H1 (cell line): ENCODE measurements at regions not wholly inside any gene's neighbourhood (a gene's known extent, or its start where the extent isn't known, plus 50 kb on each side); places are given as distances from the start of the nearest gene placed in this dataset.

Source experiments
- CTCF ChIA-PET: fragments of 300-600 bp; sonication (Branson Sonifier 250); formaldehyde crosslinking; loops from one replicate; lab custom pipeline; 2021; ENCODE audit not compliant: partially characterized antibody; lab: Charles Lee
- POLR2A ChIA-PET: fragments of 300-600 bp; sonication (Branson Sonifier 250); formaldehyde crosslinking; loops from one replicate; lab custom pipeline; 2021; ENCODE audit warnings: inconsistent platforms; ENCODE audit not compliant: partially characterized antibody; lab: Charles Lee
- DNase-seq, 2 experiments: peaks; one replicate each; pipeline versions ENCODE4 v3.0.0 to v3.0.0-alpha.2; 2010 to 2022; ENCODE audit warnings: low spot score in 2 of 2, low read depth in 1 of 2, mixed read lengths in 1 of 2
- FAIRE-seq: peaks from 2 replicates; lab custom pipeline; 2011; peaks lifted over from hg19 to GRCh38; lab: Jason Lieb, UNC
- H2AFZ ChIP-seq: 2 replicates; pipeline ENCODE4 v1.8.1; 2012; ENCODE audit warnings: low read length, inconsistent platforms
- H2AK5ac ChIP-seq: 2 replicates; pipeline ENCODE4 v1.6.1; 2013; ENCODE audit warnings: low read depth, low read length
- H2BK120ac ChIP-seq: replicated peaks from 2 replicates; pipeline ENCODE3; 2013; ENCODE audit warnings: low read depth, low read length, inconsistent platforms
- H2BK12ac ChIP-seq: 2 replicates; pipeline ENCODE4 v1.6.1; 2013; ENCODE audit warnings: low read depth, low read length
- H2BK15ac ChIP-seq: 2 replicates; pipeline ENCODE4 v1.6.1; 2013; ENCODE audit warnings: low read length
- H2BK20ac ChIP-seq: 2 replicates; pipeline ENCODE4 v1.6.1; 2013; ENCODE audit warnings: low read length
- H2BK5ac ChIP-seq: 2 replicates; pipeline ENCODE4 v1.6.1; 2013; ENCODE audit warnings: low read depth, low read length
- H3K14ac ChIP-seq: 2 replicates; pipeline ENCODE4 v1.6.1; 2013; ENCODE audit warnings: inconsistent platforms; ENCODE audit not compliant: insufficient read length
- H3K18ac ChIP-seq: 2 replicates; pipeline ENCODE4 v1.6.1; 2013; ENCODE audit warnings: low read length; ENCODE audit errors: extremely low read depth
- H3K23ac ChIP-seq: 2 replicates; pipeline ENCODE4 v1.6.1; 2013; ENCODE audit warnings: inconsistent platforms; ENCODE audit not compliant: insufficient read length
- H3K23me2 ChIP-seq: 2 replicates; pipeline ENCODE4 v1.6.1; 2013; ENCODE audit warnings: low read depth, low read length
- H3K27ac ChIP-seq: 2 replicates; pipeline ENCODE4 v1.6.1; 2011; ENCODE audit warnings: low read depth, low read length, inconsistent platforms
- H3K27me3 ChIP-seq, 4 experiments: replicated peaks in 1 of 4; 1 replicate in 1 of 4; 2 replicates in 3 of 4; pipeline versions ENCODE4 v1.6.1 to v1.8.1; 2011 to 2013; ENCODE audit warnings: low read length in 3 of 4, mild to moderate bottlenecking in 3 of 4, inconsistent platforms in 2 of 4, mixed read lengths in 2 of 4, moderate library complexity in 1 of 4; ENCODE audit not compliant: control insufficient read depth in 3 of 4, insufficient read depth in 3 of 4; ENCODE audit errors: extremely low read depth in 1 of 4
- H3K36me3 ChIP-seq, 4 experiments: 2 replicates each; pipeline versions ENCODE4 v1.6.1 to v1.8.1; 2011 to 2013; ENCODE audit warnings: mild to moderate bottlenecking in 4 of 4, low read length in 3 of 4, moderate library complexity in 2 of 4, control low read depth in 1 of 4, inconsistent platforms in 1 of 4; ENCODE audit not compliant: insufficient read depth in 4 of 4, control insufficient read depth in 2 of 4
- H3K4ac ChIP-seq: replicated peaks from 2 replicates; pipeline ENCODE3; 2013; ENCODE audit warnings: low read length, low read depth, mixed read lengths, inconsistent platforms; ENCODE audit not compliant: insufficient read length
- H3K4me1 ChIP-seq, 4 experiments: replicated peaks in 1 of 4; 1 replicate in 1 of 4; 2 replicates in 3 of 4; pipeline versions ENCODE4 v1.6.1 to v1.8.1; 2011 to 2013; ENCODE audit warnings: low read length in 3 of 4, inconsistent platforms in 2 of 4, mixed read lengths in 1 of 4; ENCODE audit not compliant: insufficient read depth in 4 of 4, control insufficient read depth in 3 of 4
- H3K4me2 ChIP-seq, 2 experiments: 2 replicates each; pipeline versions ENCODE4 v1.6.1 to v1.8.1; 2011 to 2013; ENCODE audit warnings: low read depth in 2 of 2, low read length in 2 of 2, control low read depth in 1 of 2, inconsistent platforms in 1 of 2, mild to moderate bottlenecking in 1 of 2; ENCODE audit not compliant: insufficient read depth in 1 of 2
- H3K4me3 ChIP-seq, 4 experiments: fragments of 200-600, 300-600 bp in 1 of 4; sonication (generic), shearing (Covaris generic), sonication (Bioruptor Twin) in 1 of 4; 2 replicates each; pipeline versions ENCODE4 v1.5.1 to v1.8.1; 2011 to 2016; ENCODE audit warnings: low read length in 4 of 4, low read depth in 3 of 4, control low read depth in 2 of 4, inconsistent platforms in 2 of 4, mild to moderate bottlenecking in 2 of 4, mixed read lengths in 1 of 4, moderate library complexity in 1 of 4; ENCODE audit not compliant: insufficient read depth in 2 of 4; ENCODE audit errors: extremely low read depth in 1 of 4
- H3K56ac ChIP-seq: replicated peaks from 2 replicates; pipeline ENCODE3; 2013; ENCODE audit warnings: low read depth, mild to moderate bottlenecking, mixed read lengths, low read length, inconsistent platforms; ENCODE audit not compliant: insufficient read length
- H3K79me1 ChIP-seq: 2 replicates; pipeline ENCODE4 v1.6.1; 2013; ENCODE audit warnings: low read depth, low read length, control low read depth
- H3K79me2 ChIP-seq, 2 experiments: 2 replicates each; pipeline versions ENCODE4 v1.6.1 to v1.8.1; 2012 to 2013; ENCODE audit warnings: low read length in 2 of 2, mild to moderate bottlenecking in 2 of 2, inconsistent platforms in 1 of 2; ENCODE audit not compliant: insufficient read depth in 2 of 2, control insufficient read depth in 1 of 2
- H3K9ac ChIP-seq, 4 experiments: replicated peaks in 1 of 4; 1 replicate in 1 of 4; 2 replicates in 3 of 4; pipeline versions ENCODE4 v1.6.1 to v1.8.1; 2011 to 2013; ENCODE audit warnings: low read depth in 3 of 4, low read length in 3 of 4, control low read depth in 2 of 4, mild to moderate bottlenecking in 2 of 4, moderate library complexity in 2 of 4, inconsistent platforms in 1 of 4; ENCODE audit errors: extremely low read depth in 1 of 4
- H3K9me3 ChIP-seq, 2 experiments: 2 replicates each; pipeline versions ENCODE4 v1.6.1 to v1.8.1; 2012 to 2013; ENCODE audit warnings: mild to moderate bottlenecking in 2 of 2, moderate library complexity in 2 of 2, control low read depth in 1 of 2, inconsistent platforms in 1 of 2, low read depth in 1 of 2, low read length in 1 of 2, mixed read lengths in 1 of 2; ENCODE audit not compliant: insufficient read depth in 2 of 2
- H4K20me1 ChIP-seq, 2 experiments: replicated peaks in 1 of 2; 2 replicates each; pipeline versions ENCODE3 to v1.8.1; 2011 to 2013; ENCODE audit warnings: inconsistent platforms in 2 of 2, low read length in 2 of 2, mild to moderate bottlenecking in 1 of 2; ENCODE audit not compliant: insufficient read depth in 2 of 2, control insufficient read depth in 1 of 2
- H4K5ac ChIP-seq: 2 replicates; pipeline ENCODE4 v1.6.1; 2013; ENCODE audit warnings: low read length, low read depth, mixed read lengths, inconsistent platforms; ENCODE audit not compliant: insufficient read length
- H4K8ac ChIP-seq: 2 replicates; pipeline ENCODE4 v1.8.0; 2013; ENCODE audit warnings: mild to moderate bottlenecking, moderate library complexity, low read length, inconsistent platforms; ENCODE audit not compliant: insufficient read depth; ENCODE audit errors: extremely low read depth
- H4K91ac ChIP-seq: replicated peaks from 2 replicates; pipeline ENCODE3; 2013; ENCODE audit warnings: low read length, mixed read lengths, inconsistent platforms; ENCODE audit not compliant: insufficient read length
- BCL11A ChIP-seq, 2 experiments: IDR thresholded peaks; one replicate each; pipeline ENCODE4 v1.6.1; 2011; ENCODE audit warnings: low read depth in 2 of 2, low read length in 2 of 2, mild to moderate bottlenecking in 2 of 2
- CBX5 ChIP-seq: fragments of 300-800, 300-1000 bp; sonication (generic); IDR thresholded peaks from 2 replicates; pipeline ENCODE4 v1.7.1; 2016; ENCODE audit warnings: antibody characterized with exemption, low read length, low read depth
- EP300 ChIP-seq, 2 experiments: IDR thresholded peaks; 1 replicate in 1 of 2; 2 replicates in 1 of 2; pipeline ENCODE4 v1.6.1; 2011 to 2012; ENCODE audit warnings: low read depth in 2 of 2, low read length in 2 of 2, mild to moderate bottlenecking in 2 of 2, borderline replicate concordance in 1 of 2, inconsistent platforms in 1 of 2, moderate library complexity in 1 of 2
- FOSL1 ChIP-seq: IDR thresholded peaks from 2 replicates; pipeline ENCODE4 v1.6.1; 2011; ENCODE audit warnings: mild to moderate bottlenecking, low read depth, low read length, moderate library complexity; ENCODE audit not compliant: insufficient read depth
- KDM4A ChIP-seq: IDR thresholded peaks from one replicate; pipeline ENCODE4 v1.7.1; 2012; ENCODE audit warnings: low read depth, mild to moderate bottlenecking, moderate library complexity, low read length, inconsistent platforms; ENCODE audit not compliant: severe bottlenecking
- MAFK ChIP-seq: IDR thresholded peaks from 2 replicates; pipeline ENCODE4 v1.6.1; 2012; ENCODE audit warnings: low read depth, mild to moderate bottlenecking, improper control_type of control experiment, low read length
- NANOG ChIP-seq: IDR thresholded peaks from 2 replicates; pipeline ENCODE4 v1.6.1; 2011; ENCODE audit warnings: low read length, low read depth, mild to moderate bottlenecking, inconsistent platforms; ENCODE audit not compliant: insufficient read depth, poor library complexity, severe bottlenecking
- RXRA ChIP-seq: IDR thresholded peaks from 2 replicates; pipeline ENCODE4 v1.6.1; 2011; ENCODE audit warnings: low read depth, mild to moderate bottlenecking, low read length, moderate library complexity; ENCODE audit not compliant: insufficient read depth
- SP1 ChIP-seq: IDR thresholded peaks from 2 replicates; pipeline ENCODE4 v1.6.1; 2011; ENCODE audit warnings: low read depth, low read length
- WGBS, 2 experiments: shearing (Covaris generic) in 1 of 2; methylation state at CpG; one replicate each; pipeline versions ENCODE4 v1.1.6 to v1.1.7; 2013 to 2015; ENCODE audit warnings: low lambda C conversion rate in 2 of 2, mixed read lengths in 2 of 2, inconsistent platforms in 1 of 2, low coverage in 1 of 2, missing lambda C conversion rate in 1 of 2; ENCODE audit not compliant: insufficient replicate concordance in 2 of 2, insufficient coverage in 1 of 2, insufficient read length in 1 of 2; ENCODE audit errors: extremely low coverage in 1 of 2, missing lambda C conversion rate in 1 of 2; 5-methylcytosine and 5-hydroxymethylcytosine counted together
- TF ChIP-seq, protein P1 (sequence below): IDR thresholded peaks from 2 replicates; pipeline ENCODE4 v1.6.1; 2012; ENCODE audit warnings: inconsistent platforms

- Histone ChIP-seq H3K23me2 (no peaks in the 10 kb centered on the region), H3K4me3 (peak overlapping the region in 1 of 4 experiments; percentile 27; a peak in 1 of 8 replicates), H3K23ac (no peak overlapping the region), H2BK20ac (no peak overlapping the region), H3K36me3 (no peaks in the 10 kb centered on the region), H3K79me2 (no peaks in the 10 kb centered on the region), H4K91ac (no peak overlapping the region), H2BK12ac (peak overlapping the region; percentile 71; the same call in 1 of the 2 replicates), H4K5ac (no peak overlapping the region), H2AFZ (no peak overlapping the region), H3K14ac (no peak overlapping the region), H2AK5ac (no peak overlapping the region), H4K20me1 (no peaks in the 10 kb centered on the region), H3K4me2 (peak overlapping the region; percentile 45 to 48), H2BK120ac (peak overlapping the region; percentile 29), H3K18ac (no peak overlapping the region; the same call in 1 of the 2 replicates), H3K56ac (no peak overlapping the region), H3K4me1 (peaks cover 0 to 16% (median 4%) of the 10 kb centered on the region in 4 experiments; a peak in 3 of 7 replicates), H3K27me3 (no peaks in the 10 kb centered on the region), H2BK15ac (no peak overlapping the region), H3K27ac (no peak overlapping the region), H3K9me3 (peaks cover 10 to 16% of the 10 kb centered on the region in 2 experiments; a peak in 3 of 4 replicates), H2BK5ac (0 out of 2 replicates have a peak overlapping the region, but pooled peaks have one; percentile 24), H4K8ac (no peak overlapping the region), H3K79me1 (no peaks in the 10 kb centered on the region), H3K4ac (no peak overlapping the region), H3K9ac (no peak overlapping the region)
- 22% methylated on average over 10 of the region's 10 CpGs; no CpG with 5 or more reads in 1 of the 2 experiments for WGBS, 2 experiments
- ChIA-PET POLR2A (interaction anchor here (0.7 kb wide), 1 partner anchor 27 kb away, joined by 4 read pairs; no protein-coding TSS in a partner anchor), CTCF (interaction anchor here (1.4 kb wide), 1 partner anchor 9 kb away, joined by 3 read pairs; no protein-coding TSS in a partner anchor)
- DNase-seq (no peak), FAIRE-seq (peak; percentile 60)
- TF ChIP-seq SP1: peak; percentile 75
- TF ChIP-seq, protein P1, sequence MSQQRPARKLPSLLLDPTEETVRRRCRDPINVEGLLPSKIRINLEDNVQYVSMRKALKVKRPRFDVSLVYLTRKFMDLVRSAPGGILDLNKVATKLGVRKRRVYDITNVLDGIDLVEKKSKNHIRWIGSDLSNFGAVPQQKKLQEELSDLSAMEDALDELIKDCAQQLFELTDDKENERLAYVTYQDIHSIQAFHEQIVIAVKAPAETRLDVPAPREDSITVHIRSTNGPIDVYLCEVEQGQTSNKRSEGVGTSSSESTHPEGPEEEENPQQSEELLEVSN: peak; percentile 69; the same call in 1 of the 2 replicates
- TF ChIP-seq FOSL1: no peak
- TF ChIP-seq NANOG: peak; percentile 63
- no peak for TF ChIP-seq RXRA
- no peak for TF ChIP-seq CBX5
- no peak for TF ChIP-seq KDM4A
- no peak for TF ChIP-seq MAFK
- 0 out of 3 replicates have a peak, but pooled peaks of 1 of the 2 experiments have one; percentile 19 for TF ChIP-seq EP300 (IDR thresholded peaks at IDR 0.05; ENCODE audit: borderline replicate concordance in 1 of 2, low read depth in 2 of 2, low read length in 2 of 2)
- TF ChIP-seq BCL11A (IDR thresholded peaks at IDR 0.05; ENCODE audit: low read depth in 2 of 2, low read length in 2 of 2): no peak
Measured at GRCh38 chr6:169112483-169113320, 140.9 kb downstream of the THBS2 start.
